ENCODE measurements at regions not wholly inside any gene's neighbourhood (a gene's known extent, or its start where the extent isn't known, plus 50 kb on each side); places are given as distances from the start of the nearest gene placed in this dataset.
"Not testable (repeated sequence)": the region's sequence is repeated elsewhere in the genome, so short reads cannot be mapped to it uniquely, and the experiment has no call there.

DNA sequence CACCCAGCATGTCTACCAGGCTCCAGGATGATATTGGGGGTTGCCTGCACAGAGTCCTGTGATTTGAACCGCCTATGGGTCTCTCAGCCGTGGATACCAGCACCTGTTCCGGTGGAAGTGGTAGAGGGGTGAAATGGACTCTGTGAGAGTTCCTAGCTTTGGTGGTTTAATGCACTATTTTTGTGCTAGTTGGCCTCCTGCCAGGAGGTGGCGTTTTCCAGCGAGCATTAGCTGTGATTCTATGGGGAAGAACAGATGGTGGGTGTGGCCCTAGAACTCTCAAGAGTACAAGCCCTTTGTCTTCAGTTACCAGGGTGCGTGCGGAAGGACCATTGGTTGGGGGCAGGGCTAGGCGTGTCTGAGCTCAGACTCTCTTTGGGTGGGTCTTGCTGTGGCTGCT is 316.9 kb upstream of the AMOT start:
- Mint-ChIP-seq H3K4me3 (no peak overlapping the region), H3K9me3 (peaks cover 10% of the 10 kb centered on the region), H3K4me1 (ENCODE audit: unreplicated experiment) (no peaks in the 10 kb centered on the region), H3K27ac (no peak overlapping the region), H3K27me3 (no peaks in the 10 kb centered on the region), H3K36me3 (no peaks in the 10 kb centered on the region)
- TF ChIP-seq, protein P1, sequence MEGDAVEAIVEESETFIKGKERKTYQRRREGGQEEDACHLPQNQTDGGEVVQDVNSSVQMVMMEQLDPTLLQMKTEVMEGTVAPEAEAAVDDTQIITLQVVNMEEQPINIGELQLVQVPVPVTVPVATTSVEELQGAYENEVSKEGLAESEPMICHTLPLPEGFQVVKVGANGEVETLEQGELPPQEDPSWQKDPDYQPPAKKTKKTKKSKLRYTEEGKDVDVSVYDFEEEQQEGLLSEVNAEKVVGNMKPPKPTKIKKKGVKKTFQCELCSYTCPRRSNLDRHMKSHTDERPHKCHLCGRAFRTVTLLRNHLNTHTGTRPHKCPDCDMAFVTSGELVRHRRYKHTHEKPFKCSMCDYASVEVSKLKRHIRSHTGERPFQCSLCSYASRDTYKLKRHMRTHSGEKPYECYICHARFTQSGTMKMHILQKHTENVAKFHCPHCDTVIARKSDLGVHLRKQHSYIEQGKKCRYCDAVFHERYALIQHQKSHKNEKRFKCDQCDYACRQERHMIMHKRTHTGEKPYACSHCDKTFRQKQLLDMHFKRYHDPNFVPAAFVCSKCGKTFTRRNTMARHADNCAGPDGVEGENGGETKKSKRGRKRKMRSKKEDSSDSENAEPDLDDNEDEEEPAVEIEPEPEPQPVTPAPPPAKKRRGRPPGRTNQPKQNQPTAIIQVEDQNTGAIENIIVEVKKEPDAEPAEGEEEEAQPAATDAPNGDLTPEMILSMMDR (conservative IDR thresholded peaks at IDR 0.05): no peak
- no peak for DNase-seq (ENCODE audit: extremely low spot score, unreplicated experiment)

- not testable (repeated sequence) for H3K36me3 Mint-ChIP-seq
These were observed 313.7 kb upstream of the AMOT start for GRCh38 chrX:113154315-113154714.

GRCh38 chrX:113136836-113137235 is 296.2 kb upstream of the AMOT start:
- TF ChIP-seq, protein P1 (conservative IDR thresholded peaks at IDR 0.05): no peak
- H3K4me1 Mint-ChIP-seq (ENCODE audit: unreplicated experiment): no peaks in the 10 kb centered on the region
- H3K27ac Mint-ChIP-seq: no peak overlapping the region
- no peaks in the 10 kb centered on the region for H3K36me3 Mint-ChIP-seq
- no peak for DNase-seq (ENCODE audit: extremely low spot score, unreplicated experiment)
- no peaks in the 10 kb centered on the region for H3K9me3 Mint-ChIP-seq
- no peaks in the 10 kb centered on the region for H3K27me3 Mint-ChIP-seq
- no peak overlapping the region for H3K4me3 Mint-ChIP-seq

More at GRCh38 chrX:113154315-113154714, 313.7 kb upstream of the AMOT start:
- not testable (repeated sequence) for H3K27ac Mint-ChIP-seq; H3K4me3 Mint-ChIP-seq; DNase-seq (ENCODE audit: extremely low spot score, unreplicated experiment); H3K27me3 Mint-ChIP-seq; H3K4me1 Mint-ChIP-seq (ENCODE audit: unreplicated experiment); H3K9me3 Mint-ChIP-seq

- no peaks in the 10 kb centered on the region for H3K4me1 Mint-ChIP-seq (ENCODE audit: unreplicated experiment)
- no peaks in the 10 kb centered on the region for H3K36me3 Mint-ChIP-seq
- H3K4me3 Mint-ChIP-seq: no peak overlapping the region
- TF ChIP-seq, protein P1 (conservative IDR thresholded peaks at IDR 0.05): no peak
- no peak for DNase-seq (ENCODE audit: extremely low spot score, unreplicated experiment)
- H3K27ac Mint-ChIP-seq: no peak overlapping the region
- H3K27me3 Mint-ChIP-seq: no peaks in the 10 kb centered on the region
- H3K9me3 Mint-ChIP-seq: no peaks in the 10 kb centered on the region
These were observed 292.7 kb upstream of the AMOT start for GRCh38 chrX:113133316-113133715.

DNA sequence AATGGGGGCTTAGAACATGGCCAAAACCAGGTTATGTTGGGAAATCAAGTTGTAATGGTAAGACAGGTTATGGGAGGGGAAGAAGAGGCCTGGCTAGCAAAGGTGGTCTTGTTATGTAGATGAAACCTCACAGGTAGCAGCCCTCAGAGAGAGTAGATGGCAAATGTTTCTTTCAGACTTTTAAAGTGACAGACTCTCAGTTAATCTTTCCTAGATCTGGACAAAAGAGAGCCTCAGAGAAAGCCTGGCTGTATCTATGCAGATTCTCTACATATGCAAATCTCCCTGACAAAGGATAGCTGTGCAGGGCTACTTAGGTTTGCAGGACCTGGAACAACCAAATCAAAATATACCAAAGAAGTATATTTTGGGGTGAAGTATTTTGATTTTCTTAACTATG is 284.1 kb upstream of the AMOT start:
- H3K27ac Mint-ChIP-seq: no peak overlapping the region
- TF ChIP-seq, protein P1 (conservative IDR thresholded peaks at IDR 0.05): no peak
- H3K9me3 Mint-ChIP-seq: no peaks in the 10 kb centered on the region
- H3K4me3 Mint-ChIP-seq: no peak overlapping the region
- H3K27me3 Mint-ChIP-seq: no peaks in the 10 kb centered on the region
- no peaks in the 10 kb centered on the region for H3K36me3 Mint-ChIP-seq
- H3K4me1 Mint-ChIP-seq (ENCODE audit: unreplicated experiment): no peaks in the 10 kb centered on the region
- no peak for DNase-seq (ENCODE audit: extremely low spot score, unreplicated experiment)

DNA sequence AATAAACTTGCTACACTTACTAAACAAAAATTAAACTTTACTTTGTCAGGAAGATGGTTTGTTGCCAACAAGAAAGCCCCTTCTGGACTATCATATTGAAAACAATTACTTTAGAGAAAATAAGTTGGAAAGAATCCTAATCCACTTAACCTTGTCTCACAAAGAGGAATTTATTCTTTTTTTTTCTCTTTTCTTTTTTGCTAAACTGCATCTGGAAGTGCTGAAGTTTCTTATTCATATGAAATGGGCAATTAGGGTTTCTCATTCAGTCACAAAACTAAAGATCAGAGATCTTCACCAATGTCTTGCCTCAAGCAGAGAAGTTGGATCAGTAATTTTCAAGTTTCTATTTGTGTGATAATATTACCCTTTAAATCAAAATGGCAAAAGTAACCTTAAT is 234.9 kb upstream of the AMOT start:
- TF ChIP-seq, protein P1 (conservative IDR thresholded peaks at IDR 0.05): no peak
- Mint-ChIP-seq H3K27me3 (no peaks in the 10 kb centered on the region), H3K36me3 (no peaks in the 10 kb centered on the region), H3K9me3 (peaks cover 7% of the 10 kb centered on the region), H3K4me1 (ENCODE audit: unreplicated experiment) (no peaks in the 10 kb centered on the region), H3K27ac (no peak overlapping the region), H3K4me3 (no peak overlapping the region)
- no peak for DNase-seq (ENCODE audit: extremely low spot score, unreplicated experiment)
